ENCODE measurements at regions not wholly inside any gene's neighbourhood (a gene's known extent, or its start where the extent isn't known, plus 50 kb on each side); places are given as distances from the start of the nearest gene placed in this dataset.
"Not testable (repeated sequence)": the region's sequence is repeated elsewhere in the genome, so short reads cannot be mapped to it uniquely, and the experiment has no call there.

GRCh38 chr18:51346404-51346803 lies 148.9 kb upstream of the MEX3C start:
- TF ChIP-seq POLR2A (IDR thresholded peaks at IDR 0.05; ENCODE audit: low read length): no peak
- TF ChIP-seq GATA1 (IDR thresholded peaks at IDR 0.05; ENCODE audit: low read depth, low read length): no peak
- no peak for DNase-seq

- no peak for TF ChIP-seq POLR2A (IDR thresholded peaks at IDR 0.05; ENCODE audit: low read length)
- TF ChIP-seq GATA1 (IDR thresholded peaks at IDR 0.05; ENCODE audit: low read depth, low read length): no peak
Measured at GRCh38 chr18:51350081-51350480, 152.6 kb upstream of the MEX3C start.

DNA sequence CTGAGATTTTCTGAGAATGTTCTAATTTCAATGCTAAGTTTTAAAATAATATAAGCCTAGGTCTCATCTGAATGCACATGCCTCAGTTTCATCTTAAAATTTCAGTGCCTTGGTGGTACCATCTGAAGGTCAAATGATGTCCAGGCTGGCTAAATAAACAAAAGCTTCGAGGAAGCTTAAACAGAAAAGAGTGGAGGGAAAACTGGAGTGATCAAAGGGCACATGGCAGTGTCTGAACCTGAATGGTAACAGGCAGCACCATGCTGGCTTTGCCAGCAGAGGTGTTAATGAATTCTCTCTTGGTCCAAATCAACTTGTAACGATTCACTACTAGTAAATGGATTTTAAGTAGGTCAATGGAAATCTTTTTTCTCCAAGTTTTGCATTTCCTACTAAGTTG lies 158.4 kb upstream of the MEX3C start:
- TF ChIP-seq POLR2A (IDR thresholded peaks at IDR 0.05; ENCODE audit: low read length) (no peak), GATA1 (IDR thresholded peaks at IDR 0.05; ENCODE audit: low read depth, low read length) (no peak)
- DNase-seq: no peak

More at GRCh38 chr18:51350081-51350480, 152.6 kb upstream of the MEX3C start:
- no peak for DNase-seq

DNA sequence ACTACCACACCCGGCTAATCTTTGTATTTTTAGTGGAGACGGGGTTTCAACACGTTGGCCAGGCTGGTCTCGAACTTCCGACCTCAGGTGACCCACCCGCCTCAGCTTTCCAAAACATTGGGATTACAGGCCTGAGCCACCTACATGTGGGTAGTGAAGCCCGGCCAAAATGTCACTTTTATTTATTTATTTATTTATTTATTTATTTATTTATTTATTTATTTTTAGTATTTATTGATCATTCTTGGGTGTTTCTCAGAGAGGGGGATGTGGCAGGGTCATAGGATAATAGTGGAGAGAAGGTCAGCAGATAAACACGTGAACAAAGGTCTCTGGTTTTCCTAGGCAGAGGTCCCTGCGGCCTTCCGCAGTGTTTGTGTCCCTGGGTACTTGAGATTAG lies 162.8 kb upstream of the MEX3C start:
- DNase-seq: not testable (repeated sequence)

- DNase-seq: no peak
- no peak for TF ChIP-seq GATA1 (IDR thresholded peaks at IDR 0.05; ENCODE audit: low read depth, low read length)
- TF ChIP-seq POLR2A (IDR thresholded peaks at IDR 0.05; ENCODE audit: low read length): no peak
Measured at GRCh38 chr18:51361130-51361860, 163.8 kb upstream of the MEX3C start.

- TF ChIP-seq GATA1 (IDR thresholded peaks at IDR 0.05; ENCODE audit: low read depth, low read length) (no peak), POLR2A (IDR thresholded peaks at IDR 0.05; ENCODE audit: low read length) (no peak)
- DNase-seq: no peak
Measured at GRCh38 chr18:51363384-51363783, 165.9 kb upstream of the MEX3C start.

GRCh38 chr18:51370996-51371395 lies 173.5 kb upstream of the MEX3C start:
- no peak for DNase-seq
- TF ChIP-seq POLR2A (IDR thresholded peaks at IDR 0.05; ENCODE audit: low read length) (no peak), GATA1 (IDR thresholded peaks at IDR 0.05; ENCODE audit: low read depth, low read length) (no peak)

GRCh38 chr18:51371929-51372328 lies 174.4 kb upstream of the MEX3C start:
- TF ChIP-seq GATA1 (IDR thresholded peaks at IDR 0.05; ENCODE audit: low read depth, low read length): no peak
- no peak for TF ChIP-seq POLR2A (IDR thresholded peaks at IDR 0.05; ENCODE audit: low read length)
- no peak for DNase-seq

DNA sequence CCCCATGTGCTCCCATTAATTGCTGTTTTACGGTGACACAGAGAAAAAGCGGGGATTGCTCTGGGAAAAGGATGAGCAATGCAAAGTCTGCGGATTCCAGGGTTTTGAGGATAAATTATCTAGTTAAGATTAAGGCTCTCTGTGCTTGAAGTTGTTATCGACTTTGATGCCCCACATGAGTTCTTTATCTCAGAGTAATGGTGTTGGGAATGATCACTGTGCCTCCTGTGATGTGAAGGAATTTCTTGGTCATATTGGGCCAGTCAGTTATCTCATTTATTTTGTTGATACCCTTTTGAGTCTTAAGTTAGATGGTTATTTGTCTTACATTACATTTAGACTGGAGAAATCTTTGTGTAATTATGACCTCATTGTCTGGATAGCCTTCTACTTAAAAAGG lies 184.6 kb upstream of the MEX3C start:
- no peak for DNase-seq

GRCh38 chr18:51383116-51383515 lies 185.6 kb upstream of the MEX3C start:
- TF ChIP-seq GATA1 (IDR thresholded peaks at IDR 0.05; ENCODE audit: low read depth, low read length) (no peak), POLR2A (IDR thresholded peaks at IDR 0.05; ENCODE audit: low read length) (no peak)
- no peak for DNase-seq

More for the DNA sequence above, 184.6 kb upstream of the MEX3C start:
- TF ChIP-seq POLR2A (IDR thresholded peaks at IDR 0.05; ENCODE audit: low read length) (no peak), GATA1 (IDR thresholded peaks at IDR 0.05; ENCODE audit: low read depth, low read length) (no peak)

DNA sequence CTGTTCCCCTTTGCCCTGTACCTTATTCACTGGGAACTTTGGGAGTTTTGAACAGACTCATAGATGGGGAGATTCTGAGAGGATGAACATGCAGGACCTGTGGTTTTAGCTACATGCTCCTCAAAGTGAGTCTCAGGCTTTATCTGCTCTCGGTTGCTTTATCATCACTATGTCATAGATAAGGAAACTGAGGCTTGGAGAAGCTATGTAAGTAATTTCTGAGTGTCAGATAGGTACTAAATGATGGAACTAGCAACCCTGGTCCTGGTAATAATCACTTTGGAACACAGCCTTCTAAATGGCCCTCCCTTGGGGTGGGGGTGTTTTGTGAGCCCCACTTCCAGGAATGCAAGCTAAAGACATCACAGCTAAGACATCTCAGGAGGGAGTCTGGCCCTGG lies 186.2 kb upstream of the MEX3C start:
- TF ChIP-seq GATA1 (IDR thresholded peaks at IDR 0.05; ENCODE audit: low read depth, low read length): no peak
- TF ChIP-seq POLR2A (IDR thresholded peaks at IDR 0.05; ENCODE audit: low read length): no peak
- DNase-seq: no peak

GRCh38 chr18:51385270-51385669 lies 187.8 kb upstream of the MEX3C start:
- TF ChIP-seq POLR2A (IDR thresholded peaks at IDR 0.05; ENCODE audit: low read length) (no peak), GATA1 (IDR thresholded peaks at IDR 0.05; ENCODE audit: low read depth, low read length) (no peak)

DNA sequence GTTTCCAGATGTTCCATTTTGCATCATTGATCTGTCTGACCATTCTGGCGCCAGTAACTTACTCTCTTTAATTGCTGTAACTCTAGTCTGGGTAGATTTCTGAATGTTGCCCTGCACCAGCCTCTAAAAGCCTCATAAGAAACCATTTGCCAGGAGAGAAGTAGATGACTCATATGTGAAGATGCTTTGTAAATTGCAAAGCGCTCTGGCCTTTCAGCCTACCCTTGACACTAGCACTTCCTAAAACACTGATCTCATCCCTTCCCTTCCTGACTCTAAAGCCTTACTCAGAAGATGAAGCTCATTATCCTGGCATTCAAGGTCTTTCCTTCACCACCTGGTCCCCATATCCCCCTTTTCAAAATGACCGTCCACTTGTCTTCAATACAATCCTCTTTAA lies 193.2 kb upstream of the MEX3C start:
- no peak for TF ChIP-seq GATA1 (IDR thresholded peaks at IDR 0.05; ENCODE audit: low read depth, low read length)
- TF ChIP-seq POLR2A (IDR thresholded peaks at IDR 0.05; ENCODE audit: low read length): no peak
- no peak for DNase-seq

More at GRCh38 chr18:51385270-51385669, 187.8 kb upstream of the MEX3C start:
- no peak for DNase-seq

DNA sequence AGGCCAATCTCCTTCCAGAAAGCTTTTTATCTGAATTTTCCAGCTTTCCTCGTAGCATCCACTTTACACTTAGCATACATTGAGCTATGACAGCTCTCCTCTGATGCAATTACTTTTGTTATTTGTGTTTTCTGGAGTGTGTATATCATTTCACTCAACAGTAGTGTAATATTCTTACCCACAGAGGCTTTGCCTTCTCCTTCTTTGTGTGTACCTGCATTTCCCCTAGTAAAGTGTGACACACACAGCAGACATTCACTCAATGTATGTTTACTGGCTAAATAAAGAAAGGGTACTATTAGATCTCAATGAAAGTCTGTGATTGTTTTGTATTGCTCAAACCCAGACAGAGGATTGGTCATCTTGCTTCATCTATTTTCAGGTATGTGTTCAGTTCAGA lies 193.7 kb upstream of the MEX3C start:
- TF ChIP-seq POLR2A (IDR thresholded peaks at IDR 0.05; ENCODE audit: low read length) (no peak), GATA1 (IDR thresholded peaks at IDR 0.05; ENCODE audit: low read depth, low read length) (no peak)
- DNase-seq: no peak

DNA sequence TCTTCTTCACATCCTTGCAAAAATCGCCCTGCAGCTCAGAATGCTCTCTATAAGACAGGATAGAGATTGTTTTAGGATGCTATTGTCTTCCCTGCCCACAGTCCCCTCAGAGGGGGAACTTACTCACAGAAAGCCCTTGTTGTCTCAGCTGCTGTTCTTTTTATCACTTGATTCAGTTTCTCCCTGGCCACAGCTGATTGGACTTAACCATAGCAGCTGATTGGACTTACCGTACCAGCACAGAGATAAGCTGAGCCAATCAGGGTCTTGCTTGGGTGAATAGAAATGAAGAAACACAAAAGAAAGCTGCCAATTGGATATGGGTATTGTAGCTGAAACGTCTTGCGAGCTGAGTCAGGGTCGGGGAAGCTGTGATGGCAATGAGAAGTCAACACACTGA lies 194.2 kb upstream of the MEX3C start:
- TF ChIP-seq POLR2A (IDR thresholded peaks at IDR 0.05; ENCODE audit: low read length) (no peak), GATA1 (IDR thresholded peaks at IDR 0.05; ENCODE audit: low read depth, low read length) (no peak)
- DNase-seq: no peak
